ELR (cell line): ENCODE measurements at regions not wholly inside any gene's neighbourhood (a gene's known extent, or its start where the extent isn't known, plus 50 kb on each side); places are given as distances from the start of the nearest gene placed in this dataset.
"Not testable (repeated sequence)": the region's sequence is repeated elsewhere in the genome, so short reads cannot be mapped to it uniquely, and the experiment has no call there.

Experiments
- DNase-seq: peaks from one replicate; pipeline ENCODE4 v3.0.0-alpha.2; 2015; ENCODE audit warnings: low read depth

DNA sequence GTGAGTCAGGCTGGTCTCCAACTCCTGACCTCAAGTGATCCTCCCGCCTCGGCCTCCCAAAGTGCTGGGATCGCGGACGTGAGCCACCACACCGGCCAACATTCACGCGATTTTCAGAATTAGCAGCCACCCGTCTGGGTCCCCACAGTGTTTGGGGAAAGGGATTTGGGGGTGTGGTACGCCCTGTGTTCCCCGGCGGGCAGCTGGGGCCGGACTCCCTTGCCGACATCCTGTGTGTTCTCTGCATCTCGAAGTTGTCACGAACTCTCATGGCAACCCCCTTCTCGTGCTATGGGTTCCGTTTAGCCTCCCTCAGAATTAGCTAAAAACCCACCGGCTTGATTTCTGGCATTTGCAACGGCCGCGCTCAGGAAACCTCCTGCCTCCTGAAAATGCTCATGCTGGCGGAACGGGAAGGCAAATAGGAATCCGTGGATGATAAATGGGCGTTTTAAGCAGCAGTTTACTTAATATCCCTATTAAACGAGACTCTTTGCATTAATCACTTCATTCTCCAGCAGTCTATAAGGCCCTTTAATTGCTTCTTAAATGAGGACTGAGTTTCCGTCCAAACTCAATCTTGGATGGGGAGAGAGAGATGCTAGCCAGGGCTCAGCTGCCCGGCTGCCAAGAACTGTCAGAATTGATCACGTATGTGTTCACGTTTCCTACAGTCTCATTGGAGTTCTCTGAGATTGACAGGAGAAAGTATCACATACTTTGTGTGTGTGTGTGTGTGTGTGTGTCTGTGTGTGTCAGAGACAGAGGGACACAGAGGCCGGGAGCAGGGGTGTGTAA, 78.9 kb upstream of the PPP2R3B start:
- no peak for DNase-seq

GRCh38 chrX:466836-467235, 80.1 kb upstream of the PPP2R3B start:
- DNase-seq, result not testable (repeated sequence)

GRCh38 chrX:467686-468085, 81.0 kb upstream of the PPP2R3B start:
- not testable (repeated sequence) for DNase-seq

DNA sequence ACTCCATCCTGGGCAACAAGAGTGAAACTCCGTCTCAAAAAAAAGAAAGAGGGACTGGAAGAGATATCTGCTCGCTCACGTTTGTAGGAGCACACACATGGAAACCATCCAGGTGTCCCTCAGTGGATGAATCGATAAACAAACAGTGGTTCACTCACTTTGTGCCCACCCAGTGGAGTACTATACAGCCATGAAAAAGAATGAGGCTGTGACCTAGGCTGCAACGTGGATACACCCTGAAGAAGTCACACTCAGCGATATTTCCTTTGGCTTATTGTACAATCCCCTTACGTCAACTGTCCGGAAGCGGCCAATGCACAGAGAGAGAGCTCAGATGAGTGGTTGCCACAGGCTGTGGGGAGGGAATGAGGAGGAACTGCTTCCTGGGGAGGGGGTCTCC, 82.3 kb upstream of the PPP2R3B start:
- no peak for DNase-seq

DNA sequence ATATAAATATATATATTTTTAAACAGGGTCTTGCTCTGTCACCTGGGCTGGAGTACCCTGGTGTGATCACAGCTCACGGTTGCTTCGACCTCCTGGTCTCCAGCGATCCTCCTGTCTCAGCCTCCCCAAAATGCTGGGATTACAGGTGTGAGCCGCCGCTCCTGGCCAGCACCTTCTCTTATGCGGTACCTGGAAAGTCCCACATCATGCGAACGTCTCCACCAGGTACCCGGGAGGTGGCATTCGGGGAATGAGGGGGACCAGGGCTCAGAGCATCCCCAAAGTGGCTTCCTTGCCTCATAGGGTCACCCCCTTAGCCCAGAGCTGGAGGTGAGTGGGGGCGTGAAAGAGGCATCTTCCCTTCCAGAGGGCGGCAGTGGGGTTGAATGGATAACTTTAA, 84.0 kb upstream of the PPP2R3B start:
- no peak for DNase-seq

- DNase-seq, result no peak
Measured at GRCh38 chrX:471281-471680, 84.6 kb upstream of the PPP2R3B start.

GRCh38 chrX:472275-472674, 85.6 kb upstream of the PPP2R3B start:
- DNase-seq, result not testable (repeated sequence)

- DNase-seq, result peak; percentile 24
Measured at GRCh38 chrX:475926-476723, 89.4 kb upstream of the PPP2R3B start.

DNA sequence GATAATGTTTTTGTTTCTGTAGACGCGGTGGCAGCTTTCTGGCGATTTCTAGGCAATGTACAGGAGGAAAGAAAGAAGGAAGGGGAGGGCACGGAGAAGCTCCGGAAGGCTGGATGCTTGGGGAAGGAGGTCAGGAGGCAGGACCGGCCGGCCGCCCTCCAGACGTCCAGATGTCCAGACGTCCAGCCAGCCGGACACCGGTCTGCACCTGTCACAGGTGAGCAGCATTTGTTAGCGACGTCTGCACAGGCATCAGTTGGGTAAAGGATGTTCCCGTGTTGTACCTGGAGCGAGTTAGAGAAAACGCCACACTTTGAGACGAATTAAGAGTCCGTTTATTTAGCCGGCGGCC, 90.0 kb upstream of the PPP2R3B start:
- no peak for DNase-seq

- DNase-seq, result no peak
Measured at GRCh38 chrX:477441-478012, 90.8 kb upstream of the PPP2R3B start.

DNA sequence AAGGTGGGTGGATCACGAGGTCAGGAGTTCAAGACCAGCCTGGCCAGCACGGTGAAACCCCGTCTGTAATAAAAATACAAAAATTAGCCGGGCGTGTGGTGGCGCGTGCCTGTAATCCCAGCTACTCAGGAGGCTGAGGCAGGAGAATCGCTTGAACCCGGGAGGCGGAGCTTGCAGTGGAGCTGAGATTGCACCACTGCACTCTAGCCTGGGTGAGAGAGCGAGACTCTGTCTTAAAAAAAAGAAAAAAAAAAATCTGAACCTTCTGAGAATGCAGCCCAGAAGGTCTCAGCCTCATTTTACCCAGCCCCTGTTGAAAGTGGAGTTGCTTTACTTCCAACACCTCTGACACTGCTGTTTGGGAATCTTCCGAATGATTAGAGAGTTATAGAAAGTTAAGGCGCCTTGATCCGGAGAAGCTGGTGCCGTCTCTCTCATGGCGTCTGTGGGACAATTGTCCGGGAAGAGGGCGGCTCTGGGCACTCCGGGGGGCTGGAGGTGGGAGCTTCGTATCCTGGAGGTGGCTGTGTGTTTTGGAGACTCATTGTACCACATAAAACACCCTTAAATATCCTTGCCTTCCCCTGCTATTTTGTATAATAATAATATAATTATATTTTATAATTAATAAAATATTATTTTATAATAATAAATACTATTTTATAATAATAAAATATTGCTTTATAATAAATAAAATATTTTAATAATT, 92.7 kb upstream of the PPP2R3B start:
- no peak for DNase-seq

- no peak for DNase-seq
Measured at GRCh38 chrX:480861-481417, 94.2 kb upstream of the PPP2R3B start.

DNA sequence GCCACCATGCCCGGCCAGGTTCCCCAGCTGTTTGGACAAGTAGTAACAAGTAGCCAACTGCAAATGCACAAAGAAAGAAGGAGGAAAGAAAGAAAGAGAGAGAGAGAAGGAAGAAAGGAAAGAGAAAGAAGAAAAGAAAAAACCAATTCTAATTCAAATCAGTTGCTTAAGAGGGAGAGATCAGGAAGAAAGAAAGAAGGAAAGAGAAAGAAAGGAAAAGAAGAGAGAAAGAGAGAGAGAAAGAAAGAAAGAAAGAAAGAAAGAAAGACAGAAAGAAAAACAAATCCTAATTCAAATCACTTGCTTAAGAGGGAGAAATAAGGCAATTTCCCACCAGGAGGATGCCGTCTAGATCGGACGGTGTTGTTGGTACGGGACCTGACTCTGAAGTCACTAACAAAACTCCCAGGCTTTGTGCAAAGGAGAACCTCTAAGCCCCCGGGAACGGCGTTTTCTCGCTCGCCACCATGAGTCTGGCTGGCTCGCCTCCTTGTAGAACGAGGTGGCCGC, 95.5 kb upstream of the PPP2R3B start:
- no peak for DNase-seq

GRCh38 chrX:482702-483203, 96.0 kb upstream of the PPP2R3B start:
- no peak for DNase-seq

- DNase-seq, result no peak
Measured at GRCh38 chrX:485368-485767, 98.7 kb upstream of the PPP2R3B start.

DNA sequence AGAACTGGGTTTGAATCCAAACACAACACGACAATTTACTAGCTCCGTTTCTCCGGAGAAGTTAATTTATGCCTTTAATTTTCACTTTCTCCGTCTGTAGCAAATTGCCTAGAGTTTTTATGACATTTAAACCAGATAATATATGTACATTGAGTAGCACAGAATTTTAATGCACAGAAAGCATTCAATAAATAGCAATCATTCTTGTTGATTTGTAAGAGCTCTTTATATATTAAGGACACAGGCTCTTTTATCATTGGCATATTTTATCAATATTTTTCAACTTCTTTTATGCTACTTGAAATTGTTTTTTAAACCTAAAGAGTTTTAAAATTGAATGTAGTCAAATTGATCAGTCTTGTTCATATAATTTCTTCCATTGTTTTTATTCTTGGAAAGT, 99.6 kb upstream of the PPP2R3B start:
- DNase-seq, result no peak

- DNase-seq, result no peak
Measured at GRCh38 chrX:487836-488235, 101.1 kb upstream of the PPP2R3B start.

DNA sequence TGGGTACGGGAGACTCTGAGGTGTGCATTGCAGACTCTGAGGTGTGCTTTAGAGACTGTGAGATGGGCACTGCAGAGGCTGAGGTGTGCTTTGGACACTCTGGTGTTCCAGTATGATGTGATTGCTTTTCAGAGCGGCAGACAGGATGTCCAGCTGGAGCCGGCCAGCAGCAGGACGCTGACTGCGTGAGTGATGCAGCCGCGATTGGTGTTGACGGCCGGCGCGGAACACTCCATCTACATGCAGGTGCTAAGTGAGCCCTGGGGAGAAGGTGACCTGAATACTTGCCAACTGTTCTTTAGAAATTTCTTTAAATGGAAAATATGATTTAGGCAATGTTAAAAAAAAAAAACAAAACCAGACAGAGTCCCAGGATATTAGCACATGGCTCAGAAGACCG, 103.1 kb upstream of the PPP2R3B start:
- no peak for DNase-seq

- no peak for DNase-seq
Measured at GRCh38 chrX:497186-498014, 110.7 kb upstream of the PPP2R3B start.

- not testable (repeated sequence) for DNase-seq
Measured at GRCh38 chrX:498901-499300, 112.2 kb upstream of the PPP2R3B start.

DNA sequence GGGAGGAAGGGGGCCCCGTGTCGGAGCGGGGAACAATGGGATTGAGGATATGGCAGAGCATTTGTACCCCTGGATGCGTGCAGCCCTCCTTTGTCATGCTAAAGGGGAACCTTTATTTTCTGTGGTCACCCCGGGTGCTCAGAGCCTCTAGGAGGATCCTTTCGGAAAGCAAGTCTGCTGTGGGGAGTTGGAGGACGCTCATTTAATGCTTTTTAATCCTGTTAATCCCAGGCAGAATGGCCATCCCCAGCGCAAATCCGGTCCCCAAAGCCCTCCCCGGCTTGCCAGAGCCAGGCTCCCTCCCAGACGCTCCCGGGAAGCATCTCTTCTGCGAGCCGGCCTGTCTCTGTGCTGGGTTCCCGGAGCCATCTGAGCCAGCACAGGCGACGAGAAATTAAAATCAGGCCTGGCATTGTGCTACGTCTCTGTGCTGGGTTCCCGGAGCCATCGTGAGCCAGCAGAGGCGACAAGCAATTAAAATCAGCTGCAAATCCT, 113.2 kb upstream of the PPP2R3B start:
- no peak for DNase-seq
